Mesendoderm (in vitro differentiated cells): ENCODE measurements at regions not wholly inside any gene's neighbourhood (a gene's known extent, or its start where the extent isn't known, plus 50 kb on each side); places are given as distances from the start of the nearest gene placed in this dataset.

Experiments used
- DNase-seq: peaks from one replicate; pipeline ENCODE4 v3.0.0; 2013
- H2AK5ac ChIP-seq: 2 replicates; pipeline ENCODE4 v1.6.1; 2013; ENCODE audit warnings: low read length, inconsistent platforms
- H2BK120ac ChIP-seq: 2 replicates; pipeline ENCODE4 v1.6.1; 2013; ENCODE audit warnings: low read depth, mild to moderate bottlenecking, low read length, moderate library complexity, mixed read lengths
- H2BK15ac ChIP-seq: replicated peaks from 2 replicates; pipeline ENCODE4 v1.6.1; 2013; ENCODE audit warnings: low read depth, mild to moderate bottlenecking, moderate library complexity
- H2BK5ac ChIP-seq: 2 replicates; pipeline ENCODE4 v1.6.1; 2013; ENCODE audit warnings: low read length, inconsistent platforms
- H3K18ac ChIP-seq: 2 replicates; pipeline ENCODE4 v1.6.1; 2013; ENCODE audit warnings: mild to moderate bottlenecking, low read length, mixed read lengths
- H3K23ac ChIP-seq: one replicate; pipeline ENCODE4 v1.6.1; 2013; ENCODE audit warnings: low read length
- H3K27ac ChIP-seq: 2 replicates; pipeline ENCODE4 v1.5.1; 2013; ENCODE audit warnings: low read depth, mild to moderate bottlenecking, inconsistent platforms, low read length, moderate library complexity
- H3K27me3 ChIP-seq: 2 replicates; pipeline ENCODE4 v1.6.1; 2013; ENCODE audit warnings: low read length, control low read depth, mild to moderate bottlenecking, inconsistent platforms; ENCODE audit not compliant: insufficient read depth, poor library complexity
- H3K36me3 ChIP-seq: 2 replicates; pipeline ENCODE4 v1.6.1; 2013; ENCODE audit warnings: low read length, inconsistent platforms; ENCODE audit not compliant: control insufficient read depth, insufficient read depth
- H3K4ac ChIP-seq: one replicate; pipeline ENCODE4 v1.6.1; 2013; ENCODE audit warnings: low read depth, mild to moderate bottlenecking, low read length, moderate library complexity
- H3K4me1 ChIP-seq: 2 replicates; pipeline ENCODE4 v1.6.1; 2013; ENCODE audit warnings: low read depth, low read length, inconsistent platforms; ENCODE audit not compliant: control insufficient read depth
- H3K4me2 ChIP-seq: 2 replicates; pipeline ENCODE4 v1.6.1; 2013; ENCODE audit warnings: low read length
- H3K4me3 ChIP-seq: 2 replicates; pipeline ENCODE4 v1.5.1; 2013; ENCODE audit warnings: mild to moderate bottlenecking, low read length
- H3K56ac ChIP-seq: one replicate; pipeline ENCODE4 v1.6.1; 2013; ENCODE audit warnings: low read length
- H3K79me1 ChIP-seq: 2 replicates; pipeline ENCODE4 v1.6.1; 2013; ENCODE audit warnings: low read length, inconsistent platforms
- H3K79me2 ChIP-seq: 2 replicates; pipeline ENCODE4 v1.6.1; 2013; ENCODE audit warnings: mild to moderate bottlenecking, low read length; ENCODE audit not compliant: control insufficient read depth, insufficient read depth
- H3K9ac ChIP-seq: 2 replicates; pipeline ENCODE4 v1.6.1; 2013; ENCODE audit warnings: low read length, inconsistent platforms
- H4K5ac ChIP-seq: one replicate; pipeline ENCODE4 v1.6.1; 2013; ENCODE audit warnings: low read length
- H4K8ac ChIP-seq: one replicate; pipeline ENCODE4 v1.6.1; 2013; ENCODE audit warnings: low read depth, mild to moderate bottlenecking, control low read depth, low read length, moderate library complexity
- WGBS: extraction: QIAGEN DNeasy Blood & Tissue Kit; methylation state at CpG from one replicate; pipeline ENCODE4 v1.1.7; 2013; ENCODE audit warnings: low lambda C conversion rate, missing lambda C conversion rate; ENCODE audit not compliant: insufficient coverage; ENCODE audit errors: extremely low coverage; 5-methylcytosine and 5-hydroxymethylcytosine counted together

DNA sequence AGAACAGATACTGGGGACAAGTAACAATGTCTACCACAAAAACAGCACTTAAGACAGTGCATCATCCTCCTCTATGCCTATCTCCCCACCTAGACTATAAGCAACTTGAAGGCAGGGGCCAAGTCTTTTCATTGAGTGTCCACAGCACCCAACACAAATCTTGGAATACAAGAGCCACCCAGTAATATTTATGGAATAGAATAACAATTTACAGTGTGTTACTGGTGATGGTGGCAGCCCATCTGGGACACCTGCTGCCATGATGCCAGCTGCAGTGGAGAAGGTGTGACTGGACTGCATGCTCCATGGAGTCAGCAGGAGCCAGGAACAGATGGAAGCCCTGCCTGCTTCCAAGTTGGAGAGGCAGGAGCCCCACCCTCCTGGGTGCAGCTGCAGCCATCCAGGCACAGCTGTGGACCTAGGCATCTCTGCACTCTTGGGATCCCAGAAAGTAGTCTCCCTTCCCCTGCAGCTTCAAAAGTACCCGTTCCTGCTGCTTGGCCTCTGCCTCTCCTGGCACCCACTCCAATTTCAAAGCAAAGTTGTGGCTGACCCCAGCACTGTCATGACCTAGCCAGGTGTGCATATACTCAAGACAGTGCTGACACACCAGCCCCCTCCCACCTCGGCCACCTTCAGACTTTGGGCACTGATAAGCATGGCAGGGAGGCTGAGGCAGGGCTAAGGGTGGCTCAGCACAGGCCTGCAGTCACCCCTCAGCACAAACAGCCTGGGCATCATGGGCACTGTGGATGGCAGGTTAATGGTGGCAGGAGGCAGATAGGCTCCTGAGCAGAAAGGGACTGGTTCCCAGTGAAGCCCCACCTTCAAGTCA is 94.5 kb downstream of the TPRA1 start:
- no peaks in the 10 kb centered on the region for H3K79me1 ChIP-seq
- no CpG with 5 or more reads among the region's 2 CpGs for WGBS

DNA sequence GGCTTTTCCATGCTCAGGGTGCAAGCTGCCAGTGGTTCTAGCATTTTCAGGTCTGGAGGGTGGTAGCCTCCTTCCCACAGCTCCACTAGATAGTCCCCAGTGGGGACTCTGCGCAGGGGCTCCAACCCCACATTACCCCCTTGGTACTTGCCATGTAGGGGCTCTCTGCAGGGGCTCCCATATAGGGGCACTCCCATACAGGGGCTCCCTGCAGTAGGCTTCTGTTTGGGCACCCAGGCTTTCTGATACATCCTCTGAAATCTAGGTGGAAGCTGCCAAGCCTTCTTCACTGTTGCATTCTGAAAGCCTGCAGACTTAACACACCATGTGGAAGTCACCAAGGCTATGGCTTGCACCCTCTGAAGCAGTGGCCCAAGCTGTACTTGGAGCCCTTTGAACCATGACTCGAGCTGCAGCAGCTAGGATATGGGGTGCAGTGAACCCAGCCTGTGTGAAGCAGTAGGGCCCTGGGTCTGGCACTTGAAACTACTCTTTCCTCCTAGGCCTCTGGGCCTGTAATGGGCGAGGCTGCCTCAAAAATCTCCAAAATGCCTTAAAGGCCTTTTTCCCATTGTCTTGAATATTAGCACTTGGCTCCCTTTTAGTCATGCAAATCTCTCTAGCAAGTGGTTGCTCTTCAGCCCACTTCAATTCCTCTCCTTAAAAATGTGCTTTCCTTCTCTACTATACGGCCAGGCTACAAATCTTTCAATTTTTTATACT is 96.4 kb downstream of the TPRA1 start:
- H3K27ac ChIP-seq = no peak overlapping the region
- H3K4me1 ChIP-seq = no peaks in the 10 kb centered on the region
- H2AK5ac ChIP-seq = no peak overlapping the region
- no peak overlapping the region for H3K9ac ChIP-seq
- no peak overlapping the region for H2BK5ac ChIP-seq
- no peak overlapping the region for H3K23ac ChIP-seq
- no peak overlapping the region for H2BK120ac ChIP-seq
- H4K8ac ChIP-seq = no peak overlapping the region
- H2BK15ac ChIP-seq = no peak overlapping the region
- no peaks in the 10 kb centered on the region for H3K79me2 ChIP-seq
- no peak overlapping the region for H3K4me2 ChIP-seq
- no peak for DNase-seq
- no peaks in the 10 kb centered on the region for H3K36me3 ChIP-seq
- H3K27me3 ChIP-seq = no peaks in the 10 kb centered on the region
- no peak overlapping the region for H3K4ac ChIP-seq
- H3K18ac ChIP-seq = no peak overlapping the region
- no CpG with 5 or more reads among the region's 4 CpGs for WGBS
- H3K79me1 ChIP-seq = no peaks in the 10 kb centered on the region
- no peak overlapping the region for H4K5ac ChIP-seq
- H3K56ac ChIP-seq = no peak overlapping the region
- no peak overlapping the region for H3K4me3 ChIP-seq

More for the DNA sequence above, 94.5 kb downstream of the TPRA1 start:
- no peak overlapping the region for H4K8ac ChIP-seq
- H3K27ac ChIP-seq = no peak overlapping the region
- no peaks in the 10 kb centered on the region for H3K4me1 ChIP-seq
- no peak overlapping the region for H3K4me2 ChIP-seq
- no peak overlapping the region for H3K18ac ChIP-seq
- H2BK15ac ChIP-seq = no peak overlapping the region
- no peak overlapping the region for H3K56ac ChIP-seq
- H3K36me3 ChIP-seq = no peaks in the 10 kb centered on the region
- no peak overlapping the region for H2AK5ac ChIP-seq
- H3K79me2 ChIP-seq = no peaks in the 10 kb centered on the region
- no peak for DNase-seq
- no peak overlapping the region for H3K9ac ChIP-seq
- no peaks in the 10 kb centered on the region for H3K27me3 ChIP-seq
- no peak overlapping the region for H3K4ac ChIP-seq
- H4K5ac ChIP-seq = no peak overlapping the region
- no peak overlapping the region for H3K23ac ChIP-seq
- H2BK120ac ChIP-seq = no peak overlapping the region
- no peak overlapping the region for H3K4me3 ChIP-seq
- no peak overlapping the region for H2BK5ac ChIP-seq

DNA sequence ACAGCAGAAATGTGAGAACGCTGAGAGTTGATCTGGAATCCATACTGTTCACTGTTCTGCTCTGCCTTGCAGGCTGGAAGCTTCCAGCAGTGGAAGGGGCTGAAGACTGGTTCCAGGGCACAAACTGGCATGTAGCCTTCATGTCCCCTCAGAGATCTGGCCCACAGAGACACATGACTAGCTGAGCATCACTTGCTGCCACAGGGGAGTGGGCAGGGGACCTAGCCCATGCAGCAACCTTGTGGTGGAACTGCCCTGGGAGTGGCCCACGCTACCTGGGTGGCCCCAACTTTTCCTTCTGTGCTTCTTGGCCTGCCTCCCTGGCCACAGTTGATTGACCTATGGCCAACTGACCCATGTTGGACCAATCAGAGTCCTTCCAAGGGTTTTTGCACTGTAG is 98.1 kb downstream of the TPRA1 start:
- DNase-seq = no peak
- WGBS = no CpG with 5 or more reads among the region's 2 CpGs
- no peak overlapping the region for H3K23ac ChIP-seq

DNA sequence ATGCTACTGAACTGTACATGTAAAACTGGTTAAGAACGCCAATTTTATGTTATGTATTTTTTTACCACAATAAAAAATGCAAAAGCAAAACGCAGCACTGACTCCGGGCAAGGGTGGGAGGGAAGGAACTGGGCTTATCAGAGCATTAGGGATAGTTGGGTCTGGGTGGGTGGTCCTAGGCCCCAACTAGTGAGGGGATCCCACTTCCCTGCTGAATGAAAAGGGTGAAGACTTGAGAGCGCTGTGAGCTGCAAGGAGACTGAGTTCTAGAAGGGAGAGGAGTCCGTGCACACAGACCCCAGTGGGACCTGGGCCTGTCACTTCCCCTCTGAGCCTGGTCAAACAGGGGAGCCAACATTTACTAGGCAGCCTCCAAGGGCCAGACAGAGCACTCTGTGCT is 98.6 kb downstream of the TPRA1 start:
- no peak overlapping the region for H3K18ac ChIP-seq

More for the DNA sequence above, 98.1 kb downstream of the TPRA1 start:
- Histone ChIP-seq H3K79me2 (no peaks in the 10 kb centered on the region), H2AK5ac (no peak overlapping the region), H3K36me3 (no peaks in the 10 kb centered on the region), H2BK5ac (no peak overlapping the region), H4K8ac (no peak overlapping the region), H3K56ac (no peak overlapping the region), H3K4ac (no peak overlapping the region), H3K4me1 (no peaks in the 10 kb centered on the region), H3K9ac (no peak overlapping the region), H3K79me1 (no peaks in the 10 kb centered on the region), H3K18ac (no peak overlapping the region), H2BK120ac (no peak overlapping the region), H2BK15ac (no peak overlapping the region), H3K27me3 (no peaks in the 10 kb centered on the region), H3K4me2 (no peak overlapping the region), H3K27ac (no peak overlapping the region), H4K5ac (no peak overlapping the region), H3K4me3 (no peak overlapping the region)

DNA sequence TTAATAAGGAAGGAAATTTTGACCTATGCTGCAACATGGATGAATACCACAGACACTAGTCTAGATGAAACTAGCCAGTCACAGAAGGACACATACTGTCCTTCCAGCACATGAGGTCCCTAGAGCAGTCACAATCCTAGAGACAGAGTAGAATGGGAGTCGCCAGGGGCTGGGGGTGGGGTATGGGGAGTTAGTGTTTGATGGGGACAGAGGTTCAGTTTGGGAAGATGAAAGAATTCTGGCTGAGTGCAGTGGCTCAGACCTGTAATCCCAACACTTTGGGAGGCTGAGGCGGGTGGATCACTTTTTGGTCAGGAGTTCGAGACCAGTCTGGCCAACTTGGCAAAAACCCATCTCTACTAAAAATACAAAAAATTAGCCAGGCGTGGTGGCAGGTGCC is 99.2 kb downstream of the TPRA1 start:
- no peak overlapping the region for H3K56ac ChIP-seq
- H3K4me2 ChIP-seq = no peak overlapping the region
- H2BK15ac ChIP-seq = no peak overlapping the region
- H3K4ac ChIP-seq = no peak overlapping the region
- no peaks in the 10 kb centered on the region for H3K36me3 ChIP-seq
- H4K8ac ChIP-seq = no peak overlapping the region
- no peak overlapping the region for H2BK5ac ChIP-seq
- no peaks in the 10 kb centered on the region for H3K79me1 ChIP-seq
- no peak overlapping the region for H3K4me3 ChIP-seq
- no peak overlapping the region for H2AK5ac ChIP-seq
- no peak overlapping the region for H4K5ac ChIP-seq
- H3K27me3 ChIP-seq = no peaks in the 10 kb centered on the region
- no peak overlapping the region for H3K9ac ChIP-seq
- no peaks in the 10 kb centered on the region for H3K79me2 ChIP-seq
- no peak overlapping the region for H3K27ac ChIP-seq
- WGBS = no CpG with 5 or more reads among the region's 4 CpGs
- DNase-seq = no peak
- H3K4me1 ChIP-seq = no peaks in the 10 kb centered on the region
- no peak overlapping the region for H2BK120ac ChIP-seq
- no peak overlapping the region for H3K18ac ChIP-seq
- no peak overlapping the region for H3K23ac ChIP-seq

More for the DNA sequence above, 98.6 kb downstream of the TPRA1 start:
- Histone ChIP-seq H2BK5ac (no peak overlapping the region), H3K56ac (no peak overlapping the region), H3K27me3 (no peaks in the 10 kb centered on the region), H3K9ac (no peak overlapping the region), H3K4me2 (no peak overlapping the region), H2BK120ac (no peak overlapping the region), H3K36me3 (no peaks in the 10 kb centered on the region), H2BK15ac (no peak overlapping the region), H3K4me1 (no peaks in the 10 kb centered on the region), H3K23ac (no peak overlapping the region), H3K27ac (no peak overlapping the region), H4K8ac (no peak overlapping the region), H2AK5ac (no peak overlapping the region), H3K4ac (no peak overlapping the region), H3K79me1 (no peaks in the 10 kb centered on the region), H4K5ac (no peak overlapping the region), H3K4me3 (no peak overlapping the region), H3K79me2 (no peaks in the 10 kb centered on the region)
- DNase-seq = no peak
- no CpG with 5 or more reads among the region's 5 CpGs for WGBS
